NCI-H1694 (cell line): ENCODE measurements at regions not wholly inside any gene's neighbourhood (a gene's known extent, or its start where the extent isn't known, plus 50 kb on each side); places are given as distances from the start of the nearest gene placed in this dataset.
"Not testable (repeated sequence)": the region's sequence is repeated elsewhere in the genome, so short reads cannot be mapped to it uniquely, and the experiment has no call there.

Experiments used
- DNase-seq: peaks from one replicate; lab custom pipeline; 2025; lab: John Stamatoyannopoulos, UW

DNA sequence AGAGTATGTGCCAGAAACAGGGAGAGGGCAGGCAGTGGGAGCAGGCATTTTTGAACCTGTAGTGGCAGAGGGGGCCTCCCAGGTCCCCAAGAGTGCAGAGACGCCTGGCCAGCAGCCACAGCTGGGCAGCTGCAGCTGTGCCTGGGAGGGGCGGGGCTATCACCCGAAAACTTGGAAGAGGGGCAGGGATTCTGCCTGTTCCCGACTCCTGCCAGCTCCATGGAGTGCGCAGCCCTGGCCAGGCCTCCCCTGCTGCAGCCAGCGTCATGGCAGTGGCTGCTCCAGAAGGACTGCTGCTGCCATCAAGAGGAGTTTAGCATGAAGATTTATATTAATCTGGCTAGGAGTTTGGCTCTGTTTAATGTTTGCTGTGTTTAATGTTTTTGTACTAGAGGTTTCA is 532.1 kb upstream of the PITX2 start:
- DNase-seq = no peak

DNA sequence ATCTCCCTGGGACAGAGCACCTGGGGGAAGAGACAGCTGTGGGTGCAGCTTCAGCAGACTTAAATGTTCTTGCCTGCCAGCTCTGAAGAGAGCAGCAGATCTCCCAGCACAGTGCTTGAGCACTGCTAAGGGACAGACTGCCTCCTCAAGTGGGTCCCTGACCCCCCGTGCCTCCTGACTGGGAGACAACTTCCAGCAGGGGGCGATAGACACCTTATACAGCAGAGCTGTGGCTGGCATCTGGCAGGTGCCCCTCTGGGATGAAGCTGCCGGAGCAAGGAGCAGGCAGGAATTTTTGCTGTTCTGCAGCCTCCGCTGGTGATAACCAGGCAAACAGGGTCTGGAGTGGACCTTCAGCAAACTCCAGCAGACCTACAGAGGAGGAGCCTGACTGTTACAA is 541.7 kb upstream of the PITX2 start:
- DNase-seq = not testable (repeated sequence)

DNA sequence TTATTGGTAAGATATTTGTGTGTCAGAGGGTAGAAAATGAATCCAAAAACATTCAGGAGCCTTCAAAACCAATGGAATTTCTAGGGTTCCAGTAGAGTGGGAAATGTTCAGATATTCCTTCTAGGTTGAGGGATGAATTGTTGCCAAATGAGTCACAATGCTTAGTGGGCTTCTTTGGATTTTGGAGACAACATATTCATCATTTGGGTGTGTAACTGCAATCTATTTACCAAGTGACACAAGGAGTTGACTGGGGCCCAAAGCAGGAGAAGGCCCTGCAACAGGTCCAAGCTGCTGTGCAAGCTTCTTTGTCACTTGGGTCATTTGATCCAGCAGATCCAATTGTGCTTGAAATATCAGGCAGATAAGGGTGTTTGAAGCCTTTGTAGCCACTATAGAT is 551.5 kb upstream of the PITX2 start:
- DNase-seq = no peak

- no peak for DNase-seq
Measured at GRCh38 chr4:111178231-111178630, 555.4 kb upstream of the PITX2 start.

- no peak for DNase-seq
Measured at GRCh38 chr4:111187108-111187507, 564.2 kb upstream of the PITX2 start.

DNA sequence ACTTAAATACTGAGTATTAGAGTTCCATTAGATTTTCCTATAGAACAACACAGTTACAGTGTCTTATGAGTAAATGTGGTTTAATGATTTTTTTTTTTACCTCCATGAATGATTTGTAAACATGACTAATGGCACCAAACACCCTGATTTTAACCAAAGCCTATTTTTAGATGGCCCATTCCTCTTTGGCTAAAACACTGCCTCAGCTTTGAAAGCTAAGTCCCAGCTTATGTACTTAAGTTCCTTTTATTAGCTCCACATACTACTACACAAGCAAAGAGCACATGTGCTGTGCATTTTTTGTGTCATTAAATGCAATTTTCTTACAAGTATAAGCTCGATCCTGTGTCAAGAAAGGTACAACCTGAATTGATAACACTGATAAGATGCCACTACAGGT is 575.6 kb upstream of the PITX2 start:
- DNase-seq = no peak

DNA sequence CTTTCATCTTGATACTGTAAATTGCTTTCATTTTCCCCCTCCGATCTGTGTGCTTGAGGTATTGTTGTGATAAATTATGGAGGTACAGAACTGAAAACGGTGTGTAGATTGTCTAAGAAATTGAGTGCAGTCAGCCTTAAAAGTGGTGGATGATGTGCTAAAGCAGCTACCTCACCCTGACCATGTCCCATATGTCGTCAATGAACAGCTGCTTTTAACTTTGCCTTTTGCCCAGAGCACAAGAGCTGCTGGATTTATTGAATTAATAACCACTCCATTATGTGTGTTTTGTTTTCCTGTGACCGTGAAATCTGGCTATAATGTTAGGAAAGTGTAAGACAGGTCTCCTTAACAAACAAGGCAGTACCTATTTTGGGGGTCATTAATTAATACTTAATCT is 581.9 kb upstream of the PITX2 start:
- no peak for DNase-seq

GRCh38 chr4:111208970-111209369 is 586.1 kb upstream of the PITX2 start:
- no peak for DNase-seq

DNA sequence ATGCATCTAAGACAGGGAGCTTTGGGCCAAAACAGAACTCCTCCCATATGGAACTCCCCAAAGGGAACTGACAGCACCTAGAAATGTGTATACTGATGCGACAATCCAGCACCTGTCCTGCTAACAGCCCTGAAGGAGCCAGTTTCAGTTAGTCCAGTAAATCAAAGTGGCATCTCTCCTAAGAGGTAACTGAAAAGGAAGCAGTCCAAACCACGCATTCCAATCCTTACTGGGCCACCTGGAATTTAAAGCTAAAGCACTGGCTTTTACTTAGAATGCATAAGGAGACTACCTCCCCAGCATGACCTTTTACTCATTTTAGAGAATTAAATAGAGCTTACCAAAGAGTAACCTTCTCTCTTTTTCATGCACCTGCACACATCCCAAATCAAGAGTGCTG is 586.8 kb upstream of the PITX2 start:
- no peak for DNase-seq

DNA sequence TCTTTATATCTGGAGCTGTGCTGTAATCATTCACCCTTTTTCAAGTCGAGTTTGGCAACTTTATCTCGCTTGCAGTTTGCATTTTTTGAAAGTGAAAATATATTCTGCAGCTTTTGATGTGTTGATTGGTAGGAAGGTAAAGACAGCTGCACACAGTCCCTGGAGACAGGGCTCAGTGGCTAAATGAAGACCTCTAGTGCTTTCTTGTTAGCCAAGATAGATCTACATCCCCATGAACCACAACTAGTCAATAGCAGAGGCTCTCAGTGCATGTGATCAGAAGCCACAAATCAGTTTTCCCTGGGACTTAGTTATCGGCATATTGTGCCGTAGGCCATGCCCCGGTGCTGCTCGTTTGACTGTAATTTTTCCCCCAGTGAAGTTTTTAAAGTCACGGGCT is 587.7 kb upstream of the PITX2 start:
- DNase-seq = no peak

DNA sequence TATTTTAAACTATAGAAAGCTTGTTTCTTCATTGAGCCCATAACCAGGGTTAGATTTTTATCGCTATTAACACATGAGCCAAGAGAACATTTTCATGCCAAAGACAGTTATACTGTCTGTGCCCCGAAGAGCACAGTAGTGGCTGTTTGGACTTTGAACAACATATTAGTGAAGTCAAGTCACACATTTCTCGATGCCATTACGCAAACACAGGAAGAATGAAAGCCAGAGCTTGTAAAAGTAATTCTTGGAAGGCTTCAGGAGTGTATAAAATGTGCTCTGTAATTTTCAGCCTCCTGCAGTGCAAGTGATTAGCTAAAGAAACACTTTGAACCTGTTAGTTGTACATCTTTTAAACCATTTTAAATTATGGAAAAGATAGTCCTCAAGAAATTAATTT is 590.7 kb upstream of the PITX2 start:
- no peak for DNase-seq

- DNase-seq = no peak
Measured at GRCh38 chr4:111214371-111214770, 591.5 kb upstream of the PITX2 start.

DNA sequence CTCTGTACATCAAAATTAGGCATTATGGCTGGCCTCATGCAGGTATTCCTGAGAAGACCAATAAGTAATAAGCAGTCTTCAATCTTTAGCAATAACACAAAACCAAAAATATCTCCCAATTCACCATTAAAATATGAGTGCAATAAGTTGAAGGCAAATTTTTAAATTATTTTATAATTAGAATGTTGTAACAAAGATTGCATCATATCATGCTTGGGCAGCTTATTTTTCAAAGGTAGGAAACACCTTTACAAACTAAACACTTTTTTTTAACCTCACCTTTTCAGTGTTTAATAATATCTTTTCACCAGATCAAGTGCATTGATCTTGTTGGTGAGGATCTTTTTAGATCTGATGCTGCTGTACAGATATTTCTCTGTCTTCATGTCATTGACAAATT is 592.9 kb upstream of the PITX2 start:
- no peak for DNase-seq

DNA sequence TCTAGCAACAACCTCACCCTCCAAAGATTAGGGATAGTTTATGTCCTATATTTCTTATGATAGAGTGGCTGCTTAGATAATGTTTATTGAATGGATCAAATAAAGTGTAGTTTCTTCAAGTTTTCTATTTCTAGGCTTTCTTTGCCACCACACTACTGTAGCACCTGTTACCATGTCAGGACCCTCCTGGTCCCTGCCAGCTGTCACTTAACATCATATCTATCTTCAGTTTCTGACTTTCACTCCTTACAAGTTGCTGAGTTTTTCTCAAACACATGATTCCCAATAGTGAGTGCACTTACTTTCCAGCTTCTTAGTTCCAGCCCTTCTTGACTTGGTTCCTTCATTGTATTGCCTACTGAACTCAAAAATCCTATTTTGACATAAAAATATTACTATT is 593.9 kb upstream of the PITX2 start:
- no peak for DNase-seq

GRCh38 chr4:111221371-111221770 is 598.5 kb upstream of the PITX2 start:
- DNase-seq = no peak

GRCh38 chr4:111228396-111228795 is 605.5 kb upstream of the PITX2 start:
- no peak for DNase-seq

- no peak for DNase-seq
Measured at GRCh38 chr4:111228874-111229273, 606.0 kb upstream of the PITX2 start.

- no peak for DNase-seq
Measured at GRCh38 chr4:111230265-111230664, 607.4 kb upstream of the PITX2 start.

- no peak for DNase-seq
Measured at GRCh38 chr4:111231281-111231680, 608.4 kb upstream of the PITX2 start.

DNA sequence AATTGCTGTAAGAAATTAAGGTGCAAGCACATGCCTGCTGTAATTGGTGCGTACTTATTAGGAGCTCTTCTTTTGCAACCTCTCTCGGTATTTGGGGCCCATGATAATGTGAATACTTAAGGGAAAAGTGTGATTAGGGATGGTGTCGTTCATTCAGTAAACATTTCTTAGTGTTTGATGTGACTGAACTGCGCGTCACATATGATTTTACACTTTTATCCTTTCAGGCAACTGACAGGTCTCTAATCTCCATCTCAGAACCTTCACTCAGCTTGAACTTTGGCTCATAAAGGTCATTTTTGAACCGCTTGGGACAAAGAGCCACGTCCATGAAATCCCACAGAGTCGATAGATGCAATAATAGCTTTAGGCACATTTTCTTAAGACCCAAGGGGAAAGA is 612.1 kb upstream of the PITX2 start:
- no peak for DNase-seq

- no peak for DNase-seq
Measured at GRCh38 chr4:111263836-111264235, 641.0 kb upstream of the PITX2 start.

GRCh38 chr4:111266937-111267336 is 644.1 kb upstream of the PITX2 start:
- DNase-seq = no peak

DNA sequence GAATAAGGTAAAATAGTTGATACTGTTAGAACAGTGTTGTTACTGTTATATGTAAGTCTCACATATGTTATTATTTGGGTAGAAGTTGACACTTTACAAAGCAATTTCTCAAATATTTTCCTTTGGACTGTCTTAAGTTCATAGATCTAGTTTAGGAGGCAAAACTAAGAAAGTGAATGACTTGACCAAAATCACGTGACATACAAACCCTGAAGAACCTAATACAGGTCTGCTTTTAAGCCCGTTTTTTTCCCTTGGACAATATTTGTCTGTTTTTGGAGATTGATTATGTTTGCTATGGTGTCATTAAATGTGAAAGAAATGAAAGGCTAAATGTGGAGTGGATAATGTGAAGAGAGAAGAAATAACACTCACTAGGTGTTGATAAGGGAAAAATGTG is 644.9 kb upstream of the PITX2 start:
- no peak for DNase-seq

- no peak for DNase-seq
Measured at GRCh38 chr4:111268769-111269414, 646.0 kb upstream of the PITX2 start.

DNA sequence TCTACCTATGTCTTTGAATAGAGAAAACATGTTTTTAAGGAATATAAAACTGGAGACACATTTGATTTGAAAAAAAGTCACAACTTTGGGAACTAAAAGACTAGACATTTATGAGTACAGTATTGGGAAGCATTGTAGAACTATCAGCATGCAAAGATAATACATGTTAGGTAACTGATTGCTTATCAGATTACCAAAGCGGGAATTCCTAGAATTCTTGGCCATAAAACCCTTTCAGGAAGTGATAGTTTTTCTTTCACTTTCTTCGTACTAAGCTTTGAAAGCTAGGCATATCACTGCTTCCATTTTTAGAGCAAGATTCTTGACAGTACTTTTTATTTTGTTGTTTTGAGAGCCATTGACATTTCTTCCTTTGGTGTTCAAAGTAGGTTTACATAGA is 646.6 kb upstream of the PITX2 start:
- no peak for DNase-seq
